HFFc6 (cell line): ENCODE measurements at regions not wholly inside any gene's neighbourhood (a gene's known extent, or its start where the extent isn't known, plus 50 kb on each side); places are given as distances from the start of the nearest gene placed in this dataset.

ENCODE experiments used
- DNase-seq: peaks from one replicate; pipeline ENCODE4 v3.0.0-alpha.2; 2018
- H3K27ac Mint-ChIP-seq: 2 replicates; pipeline ENCODE4 v1.8.0; 2020; ENCODE audit warnings: mild to moderate bottlenecking, mixed read lengths
- H3K27me3 Mint-ChIP-seq: 2 replicates; pipeline ENCODE4 v1.8.0; 2021; ENCODE audit warnings: mild to moderate bottlenecking, moderate library complexity, mixed read lengths; ENCODE audit not compliant: insufficient read depth
- H3K36me3 Mint-ChIP-seq: 2 replicates; pipeline ENCODE4 v1.8.0; 2021; ENCODE audit warnings: low read depth, mixed read lengths
- H3K4me1 Mint-ChIP-seq: 2 replicates; pipeline ENCODE4 v1.8.0; 2020; ENCODE audit warnings: low read depth, mixed read lengths
- H3K4me3 Mint-ChIP-seq: 2 replicates; pipeline ENCODE4 v1.8.0; 2020; ENCODE audit warnings: mild to moderate bottlenecking, moderate library complexity, mixed read lengths
- H3K9me3 Mint-ChIP-seq: 2 replicates; pipeline ENCODE4 v1.8.0; 2020; ENCODE audit warnings: mild to moderate bottlenecking, mixed read lengths
- CTCF ChIP-seq: fragments of 200-600 bp; sonication (generic); IDR thresholded peaks from 2 replicates; pipeline ENCODE4 v1.5.0; 2021; ENCODE audit warnings: antibody characterized with exemption, mild to moderate bottlenecking

GRCh38 chr3:83023086-83023485 lies 1261.6 kb upstream of the GBE1 start:
- Mint-ChIP-seq H3K4me3 (no peak overlapping the region), H3K36me3 (no peaks in the 10 kb centered on the region; the same call in 1 of the 2 replicates), H3K27ac (no peak overlapping the region), H3K4me1 (no peaks in the 10 kb centered on the region), H3K27me3 (peaks cover 1% of the 10 kb centered on the region; the same call in 1 of the 2 replicates), H3K9me3 (peaks cover 36% of the 10 kb centered on the region)
- DNase-seq: no peak
- TF ChIP-seq CTCF: no peak

- no peak overlapping the region for H3K4me3 Mint-ChIP-seq
- H3K27me3 Mint-ChIP-seq: no peaks in the 10 kb centered on the region
- H3K36me3 Mint-ChIP-seq: no peaks in the 10 kb centered on the region
- peaks cover 22% of the 10 kb centered on the region for H3K9me3 Mint-ChIP-seq
- no peak for DNase-seq
- no peaks in the 10 kb centered on the region for H3K4me1 Mint-ChIP-seq
- no peak for TF ChIP-seq CTCF
- H3K27ac Mint-ChIP-seq: no peak overlapping the region
Measured at GRCh38 chr3:83011481-83011880, 1250.0 kb upstream of the GBE1 start.

- H3K4me3 Mint-ChIP-seq: no peak overlapping the region
- no peaks in the 10 kb centered on the region for H3K27me3 Mint-ChIP-seq
- no peak overlapping the region for H3K27ac Mint-ChIP-seq
Measured at GRCh38 chr3:83003917-83004316, 1242.5 kb upstream of the GBE1 start.

GRCh38 chr3:83002869-83003445 lies 1241.5 kb upstream of the GBE1 start:
- H3K27ac Mint-ChIP-seq: no peak overlapping the region
- DNase-seq: no peak
- H3K4me1 Mint-ChIP-seq: no peaks in the 10 kb centered on the region
- no peaks in the 10 kb centered on the region for H3K27me3 Mint-ChIP-seq
- H3K9me3 Mint-ChIP-seq: peaks cover 23% of the 10 kb centered on the region
- no peak for TF ChIP-seq CTCF
- H3K36me3 Mint-ChIP-seq: no peaks in the 10 kb centered on the region
- no peak overlapping the region for H3K4me3 Mint-ChIP-seq

More at GRCh38 chr3:83003917-83004316, 1242.5 kb upstream of the GBE1 start:
- no peak for DNase-seq
- H3K4me1 Mint-ChIP-seq: no peaks in the 10 kb centered on the region
- no peak for TF ChIP-seq CTCF
- H3K9me3 Mint-ChIP-seq: peaks cover 25% of the 10 kb centered on the region
- H3K36me3 Mint-ChIP-seq: no peaks in the 10 kb centered on the region

- TF ChIP-seq CTCF: no peak
- H3K27me3 Mint-ChIP-seq: no peaks in the 10 kb centered on the region
- H3K36me3 Mint-ChIP-seq: no peaks in the 10 kb centered on the region
- DNase-seq: no peak
- H3K9me3 Mint-ChIP-seq: peaks cover 35% of the 10 kb centered on the region
- H3K27ac Mint-ChIP-seq: no peak overlapping the region
- no peaks in the 10 kb centered on the region for H3K4me1 Mint-ChIP-seq
- H3K4me3 Mint-ChIP-seq: no peak overlapping the region
Measured at GRCh38 chr3:82999777-83000176, 1238.3 kb upstream of the GBE1 start.

- Mint-ChIP-seq H3K9me3 (peaks cover 36% of the 10 kb centered on the region), H3K27ac (no peak overlapping the region), H3K4me3 (no peak overlapping the region), H3K4me1 (no peaks in the 10 kb centered on the region), H3K27me3 (no peaks in the 10 kb centered on the region; the same call in 1 of the 2 replicates), H3K36me3 (no peaks in the 10 kb centered on the region)
- TF ChIP-seq CTCF: no peak
- no peak for DNase-seq
Measured at GRCh38 chr3:82978368-82978767, 1216.9 kb upstream of the GBE1 start.
